HEK293 (cell line): ENCODE measurements at regions not wholly inside any gene's neighbourhood (a gene's known extent, or its start where the extent isn't known, plus 50 kb on each side); places are given as distances from the start of the nearest gene placed in this dataset.

Experiments
- CTCF ChIA-PET: fragments of 350-600 bp; formaldehyde crosslinking; extraction: SDS; loops from one replicate; lab custom pipeline; 2021; ENCODE audit warnings: antibody characterized with exemption; lab: Yijun Ruan, JAX
- POLR2A ChIA-PET: fragments of 300-600 bp; formaldehyde crosslinking; extraction: SDS; loops from one replicate; lab custom pipeline; 2020; ENCODE audit warnings: antibody characterized with exemption, inconsistent platforms; lab: Yijun Ruan, JAX
- H3K27ac ChIP-seq: fragments of 200-500 bp; sonication (Bioruptor generic); 2 replicates; pipeline ENCODE4 v1.5.1; 2014; ENCODE audit warnings: low read depth, low read length, control low read depth, inconsistent platforms; ENCODE audit errors: extremely low read depth
- H3K36me3 ChIP-seq, 2 experiments: fragments of 200-500 bp in 1 of 2; sonication (Bioruptor generic) in 1 of 2; 1 replicate in 1 of 2; 2 replicates in 1 of 2; pipeline ENCODE4 v1.5.1; 2014 to 2017; ENCODE audit warnings: inconsistent platforms in 2 of 2, low read length in 2 of 2; ENCODE audit not compliant: control insufficient read depth in 2 of 2, insufficient read depth in 1 of 2
- H3K4me1 ChIP-seq: fragments of 200-500 bp; sonication (Bioruptor generic); 2 replicates; pipeline ENCODE4 v1.5.1; 2014; ENCODE audit warnings: mild to moderate bottlenecking, low read length, inconsistent platforms; ENCODE audit not compliant: control insufficient read depth, insufficient read depth
- H3K4me3 ChIP-seq: 2 replicates; pipeline ENCODE4 v1.5.1; 2011; ENCODE audit warnings: low read depth, mild to moderate bottlenecking, control low read depth, low read length, moderate library complexity
- H3K9me3 ChIP-seq: fragments of 200-500 bp; sonication (Bioruptor generic); 2 replicates; pipeline ENCODE4 v1.5.1; 2014; ENCODE audit warnings: low read depth, low read length, inconsistent platforms; ENCODE audit not compliant: control insufficient read depth, insufficient read depth
- HOXA7 ChIP-seq: sonication (generic); formaldehyde crosslinking; IDR thresholded peaks from 2 replicates; pipeline ENCODE4 v1.8.1; 2022; ENCODE audit warnings: missing genetic modification reagents, borderline replicate concordance
- HOXC10 ChIP-seq: sonication (generic); formaldehyde crosslinking; IDR thresholded peaks from 2 replicates; pipeline ENCODE4 v1.8.1; 2023; ENCODE audit warnings: mild to moderate bottlenecking, missing genetic modification reagents
- MZF1 ChIP-seq: fragments of 450-650 bp; formaldehyde crosslinking; IDR thresholded peaks from 2 replicates; pipeline ENCODE4 v1.5.1; 2017; ENCODE audit warnings: missing biosample characterization, missing genetic modification characterization, borderline replicate concordance
- PRDM1 ChIP-seq: fragments of 450-650 bp; formaldehyde crosslinking; IDR thresholded peaks from 2 replicates; pipeline ENCODE4; 2016; ENCODE audit warnings: missing biosample characterization, missing genetic modification characterization
- REPIN1 ChIP-seq: fragments of 450-650 bp; formaldehyde crosslinking; IDR thresholded peaks from 2 replicates; pipeline ENCODE4 v1.5.1; 2017; ENCODE audit warnings: missing biosample characterization, missing genetic modification characterization, low read depth
- SALL2 ChIP-seq: fragments of 450-650 bp; formaldehyde crosslinking; IDR thresholded peaks from 2 replicates; pipeline ENCODE4 v1.5.0; 2017; ENCODE audit warnings: missing biosample characterization, mild to moderate bottlenecking, missing genetic modification characterization, borderline replicate concordance
- YY1 ChIP-seq: fragments of 450-650 bp; formaldehyde crosslinking; IDR thresholded peaks from 2 replicates; pipeline ENCODE4 v1.5.1; 2018; ENCODE audit warnings: missing biosample characterization, missing genetic modification characterization
- ZFP3 ChIP-seq: fragments of 450-650 bp; formaldehyde crosslinking; IDR thresholded peaks from 2 replicates; pipeline ENCODE4 v1.5.1; 2016; ENCODE audit warnings: low read depth, missing biosample characterization, missing genetic modification characterization
- ZIC2 ChIP-seq: fragments of 450-650 bp; formaldehyde crosslinking; IDR thresholded peaks from 2 replicates; pipeline ENCODE4 v1.5.1; 2016; ENCODE audit warnings: missing biosample characterization, missing genetic modification characterization
- ZNF10 ChIP-seq: fragments of 450-650 bp; formaldehyde crosslinking; IDR thresholded peaks from 2 replicates; pipeline ENCODE4 v1.5.1; 2017; ENCODE audit warnings: missing biosample characterization, missing genetic modification characterization
- ZNF146 ChIP-seq: fragments of 450-650 bp; formaldehyde crosslinking; IDR thresholded peaks from 2 replicates; pipeline ENCODE4 v1.5.1; 2016; ENCODE audit warnings: missing biosample characterization, missing genetic modification characterization
- ZNF2 ChIP-seq: fragments of 450-650 bp; formaldehyde crosslinking; IDR thresholded peaks from 2 replicates; pipeline ENCODE4 v1.5.1; 2016; ENCODE audit warnings: missing biosample characterization, missing genetic modification characterization
- ZNF202 ChIP-seq: fragments of 450-650 bp; formaldehyde crosslinking; IDR thresholded peaks from 2 replicates; pipeline ENCODE4 v1.5.1; 2016; ENCODE audit warnings: missing biosample characterization, missing genetic modification characterization, borderline replicate concordance
- ZNF214 ChIP-seq: fragments of 450-650 bp; formaldehyde crosslinking; IDR thresholded peaks from 2 replicates; pipeline ENCODE4 v1.5.1; 2017; ENCODE audit warnings: missing biosample characterization, mild to moderate bottlenecking, missing genetic modification characterization, borderline replicate concordance
- ZNF223 ChIP-seq: fragments of 450-650 bp; formaldehyde crosslinking; IDR thresholded peaks from 2 replicates; pipeline ENCODE4 v1.5.1; 2016; ENCODE audit warnings: missing biosample characterization, missing genetic modification characterization
- ZNF248 ChIP-seq: fragments of 450-650 bp; formaldehyde crosslinking; IDR thresholded peaks from 2 replicates; pipeline ENCODE4 v1.5.1; 2017; ENCODE audit warnings: missing biosample characterization, missing genetic modification characterization
- ZNF350 ChIP-seq: fragments of 450-650 bp; formaldehyde crosslinking; IDR thresholded peaks from 2 replicates; pipeline ENCODE4 v1.5.0; 2017; ENCODE audit warnings: missing biosample characterization, mild to moderate bottlenecking, missing genetic modification characterization
- ZNF366 ChIP-seq: fragments of 450-650 bp; formaldehyde crosslinking; conservative IDR thresholded peaks from 2 replicates; pipeline ENCODE4 v1.5.1; 2016; ENCODE audit warnings: missing biosample characterization, missing genetic modification characterization
- ZNF426 ChIP-seq: fragments of 450-650 bp; formaldehyde crosslinking; IDR thresholded peaks from 2 replicates; pipeline ENCODE4 v1.5.1; 2017; ENCODE audit warnings: missing biosample characterization, missing genetic modification characterization, mild to moderate bottlenecking, inconsistent platforms, moderate library complexity
- ZNF48 ChIP-seq: fragments of 450-650 bp; formaldehyde crosslinking; IDR thresholded peaks from 2 replicates; pipeline ENCODE4 v1.5.1; 2016; ENCODE audit warnings: missing biosample characterization, missing genetic modification characterization
- ZNF501 ChIP-seq: fragments of 450-650 bp; formaldehyde crosslinking; IDR thresholded peaks from 2 replicates; pipeline ENCODE4 v1.5.1; 2016; ENCODE audit warnings: missing biosample characterization, missing genetic modification characterization
- ZNF510 ChIP-seq: fragments of 450-650 bp; formaldehyde crosslinking; IDR thresholded peaks from 2 replicates; pipeline ENCODE4 v1.5.1; 2018; ENCODE audit warnings: mild to moderate bottlenecking, missing genetic modification characterization, missing biosample characterization; ENCODE audit not compliant: insufficient replicate concordance
- ZNF549 ChIP-seq: fragments of 450-650 bp; IDR thresholded peaks from 2 replicates; pipeline ENCODE4 v1.5.1; 2018; ENCODE audit warnings: missing biosample characterization, missing genetic modification characterization, mild to moderate bottlenecking, inconsistent platforms, moderate library complexity
- ZNF561 ChIP-seq: fragments of 450-650 bp; IDR thresholded peaks from 2 replicates; pipeline ENCODE4 v1.5.1; 2018; ENCODE audit warnings: missing biosample characterization, missing genetic modification characterization, borderline replicate concordance
- ZNF585B ChIP-seq: fragments of 450-650 bp; formaldehyde crosslinking; IDR thresholded peaks from 2 replicates; pipeline ENCODE4 v1.5.1; 2016; ENCODE audit warnings: missing biosample characterization, missing genetic modification characterization
- ZNF600 ChIP-seq: fragments of 450-650 bp; formaldehyde crosslinking; IDR thresholded peaks from 2 replicates; pipeline ENCODE4 v1.5.1; 2016; ENCODE audit warnings: missing biosample characterization, missing genetic modification characterization
- ZNF664 ChIP-seq: fragments of 450-650 bp; formaldehyde crosslinking; IDR thresholded peaks from 2 replicates; pipeline ENCODE4 v1.5.1; 2016; ENCODE audit warnings: missing biosample characterization, missing genetic modification characterization
- ZNF76 ChIP-seq: fragments of 450-650 bp; formaldehyde crosslinking; IDR thresholded peaks from 2 replicates; pipeline ENCODE4; 2016; ENCODE audit warnings: low read depth, missing biosample characterization, missing genetic modification characterization, borderline replicate concordance
- ZNF768 ChIP-seq: fragments of 450-650 bp; formaldehyde crosslinking; IDR thresholded peaks from 2 replicates; pipeline ENCODE4 v1.5.1; 2018; ENCODE audit warnings: missing biosample characterization, mild to moderate bottlenecking, missing genetic modification characterization
- ZNF843 ChIP-seq: fragments of 450-650 bp; formaldehyde crosslinking; IDR thresholded peaks from 2 replicates; pipeline ENCODE4 v1.5.1; 2016; ENCODE audit warnings: missing biosample characterization, missing genetic modification characterization
- ZSCAN16 ChIP-seq: fragments of 450-650 bp; formaldehyde crosslinking; IDR thresholded peaks from 2 replicates; pipeline ENCODE4 v1.5.1; 2016; ENCODE audit warnings: missing biosample characterization, missing genetic modification characterization
- TF ChIP-seq, protein P1 (sequence below): fragments of 450-650 bp; formaldehyde crosslinking; IDR thresholded peaks from 2 replicates; pipeline ENCODE4 v1.5.1; 2016; ENCODE audit warnings: missing biosample characterization, missing genetic modification characterization
- TF ChIP-seq, protein P2 (sequence below): fragments of 450-650 bp; IDR thresholded peaks from 2 replicates; pipeline ENCODE4 v1.5.1; 2018; ENCODE audit warnings: missing biosample characterization, missing genetic modification characterization

DNA sequence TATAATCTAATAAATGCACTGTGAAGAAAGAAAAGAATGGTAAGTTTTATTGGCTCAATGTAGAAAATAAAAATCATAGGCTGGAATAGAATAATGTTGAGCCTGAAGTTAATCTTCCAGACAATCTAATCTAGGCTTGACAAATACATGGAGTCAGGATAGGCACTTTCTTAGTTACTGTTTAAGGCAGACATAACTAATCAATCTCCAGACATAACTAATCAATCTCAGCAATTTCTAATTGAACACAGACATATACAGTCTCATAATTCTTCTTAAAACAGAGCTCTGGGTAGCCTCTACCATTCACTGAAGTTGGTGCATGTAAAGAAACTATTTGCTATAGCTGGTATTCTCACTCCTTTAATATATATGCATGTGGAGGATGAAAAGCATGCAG lies 150.1 kb upstream of the CTAGE1 start (continued):
- TF ChIP-seq ZNF366 (tag by site-specific recombination): no peak
- no peak for TF ChIP-seq ZNF48 (tag by site-specific recombination)

DNA sequence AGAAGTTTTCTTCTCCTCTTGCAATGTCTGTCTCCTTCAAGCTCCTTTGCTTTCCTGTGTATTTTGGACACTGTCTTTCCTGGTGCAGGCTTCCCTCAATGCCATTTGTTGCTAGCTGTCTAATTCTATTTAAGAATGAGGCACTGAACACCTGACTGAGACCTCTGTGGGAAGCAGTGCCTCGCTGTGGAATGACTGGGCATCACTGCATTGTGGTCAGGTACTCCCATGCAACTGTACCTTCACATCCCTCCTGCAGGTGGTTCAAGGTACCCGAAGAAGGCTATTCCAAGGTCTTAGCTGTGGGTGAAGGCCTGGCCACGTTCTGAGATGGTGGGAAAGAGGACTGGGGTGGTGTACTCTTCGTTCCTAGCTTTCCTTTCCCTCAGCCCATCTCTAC lies 152.8 kb upstream of the CTAGE1 start:
- POLR2A ChIA-PET: no interaction called here
- CTCF ChIA-PET: no interaction called here
- no peak for TF ChIP-seq ZNF10 (tag by site-specific recombination)
- no peak for TF ChIP-seq PRDM1
- no peak for TF ChIP-seq ZNF248 (tag by site-specific recombination)
- no peak for TF ChIP-seq ZNF600 (tag by site-specific recombination)
- TF ChIP-seq ZNF585B (tag by site-specific recombination): no peak
- no peak for TF ChIP-seq ZSCAN16 (tag by site-specific recombination)
- no peak overlapping the region for H3K27ac ChIP-seq
- H3K9me3 ChIP-seq: no peaks in the 10 kb centered on the region
- no peaks in the 10 kb centered on the region for H3K4me1 ChIP-seq
- H3K36me3 ChIP-seq: no peaks in the 10 kb centered on the region
- H3K4me3 ChIP-seq: no peak overlapping the region

DNA sequence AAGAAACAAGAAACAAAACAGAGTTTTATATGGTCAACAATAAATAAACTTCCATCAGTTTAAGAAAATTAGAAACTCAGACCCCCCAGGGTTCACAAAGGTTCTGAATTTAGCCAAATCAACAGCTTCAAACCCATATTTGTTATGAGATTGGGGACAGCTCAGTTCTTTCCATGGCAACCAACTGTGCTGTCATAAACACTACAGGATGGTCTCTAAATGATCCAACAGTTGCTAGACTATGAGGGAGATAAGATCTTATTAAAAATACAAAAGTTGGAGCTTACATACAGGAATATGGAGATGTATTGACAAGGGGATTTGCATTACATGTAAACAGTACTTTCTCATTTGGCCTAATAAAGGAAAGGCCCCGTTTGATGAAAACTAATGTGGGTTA lies 154.6 kb upstream of the CTAGE1 start:
- Histone ChIP-seq H3K9me3 (no peaks in the 10 kb centered on the region), H3K27ac (no peak overlapping the region), H3K4me1 (no peaks in the 10 kb centered on the region), H3K4me3 (no peak overlapping the region), H3K36me3 (no peaks in the 10 kb centered on the region)
- ChIA-PET CTCF (interaction anchor here (0.6 to 1.1 kb wide), 5 partner anchors 9 to 126 kb away, joined by 3 to 4 read pairs (median 3); no protein-coding TSS in a partner anchor), POLR2A (no interaction called here)
- TF ChIP-seq ZNF366 (tag by site-specific recombination) (no peak), ZFP3 (no peak), ZNF585B (tag by site-specific recombination) (no peak), ZNF561 (tag by site-specific recombination) (no peak), YY1 (no peak), ZNF501 (tag by site-specific recombination) (no peak), ZNF664 (tag by site-specific recombination) (no peak), ZNF843 (tag by site-specific recombination) (no peak), ZNF510 (tag by site-specific recombination) (no peak), REPIN1 (no peak), ZNF223 (no peak), SALL2 (tag by site-specific recombination) (no peak), ZNF2 (tag by site-specific recombination) (no peak), ZNF76 (tag by site-specific recombination) (no peak)
- TF ChIP-seq, protein P1, sequence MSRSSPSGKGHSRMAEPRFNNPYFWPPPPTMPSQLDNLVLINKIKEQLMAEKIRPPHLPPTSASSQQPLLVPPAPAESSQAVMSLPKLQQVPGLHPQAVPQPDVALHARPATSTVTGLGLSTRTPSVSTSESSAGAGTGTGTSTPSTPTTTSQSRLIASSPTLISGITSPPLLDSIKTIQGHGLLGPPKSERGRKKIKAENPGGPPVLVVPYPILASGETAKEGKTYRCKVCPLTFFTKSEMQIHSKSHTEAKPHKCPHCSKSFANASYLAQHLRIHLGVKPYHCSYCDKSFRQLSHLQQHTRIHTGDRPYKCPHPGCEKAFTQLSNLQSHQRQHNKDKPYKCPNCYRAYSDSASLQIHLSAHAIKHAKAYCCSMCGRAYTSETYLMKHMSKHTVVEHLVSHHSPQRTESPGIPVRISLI: no peak

DNA sequence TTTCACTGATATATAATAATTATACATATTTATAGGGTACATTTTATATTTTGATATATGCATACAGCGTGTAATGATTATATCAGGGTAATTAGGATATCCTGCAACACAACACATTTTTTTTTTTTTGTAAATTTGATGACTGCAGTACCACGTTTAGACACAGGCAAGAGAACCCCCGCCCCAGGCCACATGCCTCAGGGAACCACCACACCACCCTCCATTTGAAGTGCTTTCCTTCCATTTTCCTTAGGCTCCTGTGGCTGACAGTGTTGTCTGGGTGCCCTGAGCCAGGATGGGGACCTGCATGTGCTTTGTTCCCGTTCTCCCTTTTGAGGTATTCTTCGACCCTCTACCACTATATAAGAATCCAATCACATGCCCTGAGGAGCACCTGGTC lies 161.6 kb upstream of the CTAGE1 start:
- Histone ChIP-seq H3K27ac (no peak overlapping the region), H3K4me3 (no peak overlapping the region), H3K36me3 (no peaks in the 10 kb centered on the region), H3K4me1 (no peaks in the 10 kb centered on the region), H3K9me3 (no peaks in the 10 kb centered on the region)
- POLR2A ChIA-PET: no interaction called here
- CTCF ChIA-PET: no interaction called here
- TF ChIP-seq HOXC10 (no peak), ZNF2 (tag by site-specific recombination) (no peak), ZNF350 (no peak), ZNF768 (tag by site-specific recombination) (no peak), HOXA7 (CRISPR knock-in tag) (no peak), ZNF146 (tag by site-specific recombination) (no peak), MZF1 (no peak), ZNF202 (no peak), ZNF214 (no peak), ZNF426 (no peak), ZNF549 (tag by site-specific recombination) (no peak), ZIC2 (no peak)
- TF ChIP-seq, protein P2, sequence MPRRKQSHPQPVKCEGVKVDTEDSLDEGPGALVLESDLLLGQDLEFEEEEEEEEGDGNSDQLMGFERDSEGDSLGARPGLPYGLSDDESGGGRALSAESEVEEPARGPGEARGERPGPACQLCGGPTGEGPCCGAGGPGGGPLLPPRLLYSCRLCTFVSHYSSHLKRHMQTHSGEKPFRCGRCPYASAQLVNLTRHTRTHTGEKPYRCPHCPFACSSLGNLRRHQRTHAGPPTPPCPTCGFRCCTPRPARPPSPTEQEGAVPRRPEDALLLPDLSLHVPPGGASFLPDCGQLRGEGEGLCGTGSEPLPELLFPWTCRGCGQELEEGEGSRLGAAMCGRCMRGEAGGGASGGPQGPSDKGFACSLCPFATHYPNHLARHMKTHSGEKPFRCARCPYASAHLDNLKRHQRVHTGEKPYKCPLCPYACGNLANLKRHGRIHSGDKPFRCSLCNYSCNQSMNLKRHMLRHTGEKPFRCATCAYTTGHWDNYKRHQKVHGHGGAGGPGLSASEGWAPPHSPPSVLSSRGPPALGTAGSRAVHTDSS (tag by site-specific recombination): no peak
